VCaP (cell line): ENCODE measurements at regions not wholly inside any gene's neighbourhood (a gene's known extent, or its start where the extent isn't known, plus 50 kb on each side); places are given as distances from the start of the nearest gene placed in this dataset.

Experiments
- H3K27ac ChIP-seq: fragments of 450-650 bp; 2 replicates; pipeline ENCODE4 v1.5.1; 2017
- TF ChIP-seq, protein P1 (sequence below): fragments of 450-650 bp; conservative IDR thresholded peaks from 2 replicates; pipeline ENCODE4 v1.5.1; 2017; ENCODE audit warnings: mild to moderate bottlenecking, moderate library complexity

DNA sequence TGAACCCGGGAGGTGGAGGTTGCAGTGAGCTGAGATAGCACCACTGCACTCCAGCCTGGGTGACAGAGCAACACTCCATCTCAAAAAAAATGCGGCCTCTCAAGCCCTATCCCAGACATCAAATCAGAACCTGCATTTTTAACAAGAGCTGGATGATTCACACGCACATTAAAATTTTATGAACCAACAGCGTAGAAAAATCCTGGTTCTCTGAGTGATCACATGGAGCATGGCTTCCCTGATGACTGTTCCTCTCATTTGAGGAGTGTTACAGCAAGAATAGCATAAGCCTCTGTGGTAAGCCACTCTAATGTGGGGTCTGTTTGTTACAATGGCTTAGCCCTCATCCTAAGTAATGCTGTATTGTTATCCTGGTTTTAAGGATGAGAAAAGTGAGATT lies 163.6 kb downstream of the BRMS1L start:
- no peak overlapping the region for H3K27ac ChIP-seq
- TF ChIP-seq, protein P1, sequence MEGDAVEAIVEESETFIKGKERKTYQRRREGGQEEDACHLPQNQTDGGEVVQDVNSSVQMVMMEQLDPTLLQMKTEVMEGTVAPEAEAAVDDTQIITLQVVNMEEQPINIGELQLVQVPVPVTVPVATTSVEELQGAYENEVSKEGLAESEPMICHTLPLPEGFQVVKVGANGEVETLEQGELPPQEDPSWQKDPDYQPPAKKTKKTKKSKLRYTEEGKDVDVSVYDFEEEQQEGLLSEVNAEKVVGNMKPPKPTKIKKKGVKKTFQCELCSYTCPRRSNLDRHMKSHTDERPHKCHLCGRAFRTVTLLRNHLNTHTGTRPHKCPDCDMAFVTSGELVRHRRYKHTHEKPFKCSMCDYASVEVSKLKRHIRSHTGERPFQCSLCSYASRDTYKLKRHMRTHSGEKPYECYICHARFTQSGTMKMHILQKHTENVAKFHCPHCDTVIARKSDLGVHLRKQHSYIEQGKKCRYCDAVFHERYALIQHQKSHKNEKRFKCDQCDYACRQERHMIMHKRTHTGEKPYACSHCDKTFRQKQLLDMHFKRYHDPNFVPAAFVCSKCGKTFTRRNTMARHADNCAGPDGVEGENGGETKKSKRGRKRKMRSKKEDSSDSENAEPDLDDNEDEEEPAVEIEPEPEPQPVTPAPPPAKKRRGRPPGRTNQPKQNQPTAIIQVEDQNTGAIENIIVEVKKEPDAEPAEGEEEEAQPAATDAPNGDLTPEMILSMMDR, result no peak

DNA sequence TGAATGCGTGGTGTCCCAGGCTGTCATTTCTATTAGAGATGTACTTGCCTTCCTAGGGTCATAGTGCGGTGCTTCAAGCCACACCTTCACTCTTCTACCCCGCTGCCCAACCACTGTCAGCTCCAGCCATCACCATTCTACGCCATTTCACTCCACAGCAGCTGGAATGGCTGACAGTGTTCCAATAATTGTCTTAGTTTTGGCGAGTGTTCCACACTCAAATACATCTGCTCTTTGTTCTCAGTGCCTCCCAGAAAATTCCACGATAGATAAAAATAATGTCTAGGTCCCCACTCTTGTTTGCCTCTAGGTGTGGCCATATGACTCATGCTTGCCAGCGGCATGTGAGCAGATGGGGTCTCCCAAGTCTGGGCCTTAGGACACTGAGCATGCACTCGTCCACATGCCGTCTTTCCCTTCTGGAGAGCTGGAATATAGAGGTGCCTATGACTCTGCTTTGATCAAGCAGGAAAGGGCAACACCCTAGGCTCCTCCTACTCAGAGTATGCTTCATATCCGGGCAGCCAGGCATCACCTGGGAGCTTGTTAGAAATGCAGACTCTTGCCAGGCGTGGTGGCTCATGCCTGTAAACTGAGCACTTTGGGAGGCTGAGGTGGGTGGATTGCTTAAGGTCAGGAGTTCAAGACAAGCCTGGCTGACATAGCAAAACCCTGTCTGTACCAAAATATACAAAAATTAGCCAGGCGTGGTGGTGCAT lies 163.0 kb downstream of the BRMS1L start:
- H3K27ac ChIP-seq, result no peak overlapping the region

DNA sequence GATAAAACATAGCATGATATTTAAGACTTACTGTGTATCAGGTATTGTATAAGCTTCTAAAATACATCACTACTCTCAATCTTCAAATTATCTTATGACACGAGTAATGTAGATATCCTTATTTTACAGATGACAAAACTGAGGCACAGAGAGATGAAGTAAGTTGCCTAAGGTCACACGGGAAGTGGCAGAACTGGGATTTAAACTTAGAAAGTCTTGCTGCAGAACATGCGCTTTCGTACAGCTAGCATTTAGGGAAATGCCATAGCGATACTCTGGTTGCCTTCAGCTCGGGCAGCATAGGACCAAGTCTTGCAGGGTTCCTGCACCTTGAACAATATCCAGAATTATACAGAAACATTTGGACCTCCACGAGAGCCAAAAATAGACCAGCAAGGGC lies 162.4 kb downstream of the BRMS1L start:
- TF ChIP-seq, protein P1, result no peak
- H3K27ac ChIP-seq, result no peak overlapping the region

More for the DNA sequence above, 163.0 kb downstream of the BRMS1L start:
- TF ChIP-seq, protein P1, result no peak

DNA sequence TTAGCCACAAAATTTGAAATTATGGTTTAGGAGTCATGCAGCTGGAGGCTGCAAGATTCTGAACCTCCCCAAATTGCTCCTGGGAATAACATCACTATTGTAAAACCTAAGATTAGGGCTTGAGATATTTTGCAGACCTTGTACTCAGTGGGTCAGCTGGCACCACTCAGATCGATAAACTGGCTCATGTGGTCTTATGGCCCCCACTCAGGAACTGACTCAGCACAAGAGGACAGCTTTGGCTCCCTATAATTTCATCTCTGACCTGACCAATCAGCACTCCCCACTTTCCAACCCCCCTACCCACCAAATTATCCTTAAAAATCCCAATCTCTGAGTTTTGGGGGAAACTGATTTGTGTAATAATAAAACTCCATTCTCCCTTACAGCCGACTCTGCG lies 161.6 kb downstream of the BRMS1L start:
- TF ChIP-seq, protein P1, result no peak
- H3K27ac ChIP-seq, result no peak overlapping the region

DNA sequence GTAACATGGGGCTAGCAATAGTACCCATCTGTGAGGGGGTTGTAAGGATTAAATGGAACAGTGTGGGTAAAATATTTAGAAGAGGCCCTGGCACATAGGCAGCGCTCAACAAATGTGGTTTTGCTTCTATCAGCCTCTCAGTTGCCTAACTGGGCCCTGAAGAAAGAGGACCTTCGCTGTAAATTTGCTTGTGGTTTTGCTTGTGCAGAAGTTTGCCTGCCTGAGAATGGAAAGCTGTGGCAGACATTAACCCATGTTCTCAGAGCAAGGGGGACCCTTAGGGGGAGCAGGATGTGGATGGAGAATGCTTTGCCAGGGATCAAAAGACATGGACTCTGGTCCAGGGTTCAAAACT lies 160.1 kb downstream of the BRMS1L start:
- TF ChIP-seq, protein P1, result no peak
- no peak overlapping the region for H3K27ac ChIP-seq

DNA sequence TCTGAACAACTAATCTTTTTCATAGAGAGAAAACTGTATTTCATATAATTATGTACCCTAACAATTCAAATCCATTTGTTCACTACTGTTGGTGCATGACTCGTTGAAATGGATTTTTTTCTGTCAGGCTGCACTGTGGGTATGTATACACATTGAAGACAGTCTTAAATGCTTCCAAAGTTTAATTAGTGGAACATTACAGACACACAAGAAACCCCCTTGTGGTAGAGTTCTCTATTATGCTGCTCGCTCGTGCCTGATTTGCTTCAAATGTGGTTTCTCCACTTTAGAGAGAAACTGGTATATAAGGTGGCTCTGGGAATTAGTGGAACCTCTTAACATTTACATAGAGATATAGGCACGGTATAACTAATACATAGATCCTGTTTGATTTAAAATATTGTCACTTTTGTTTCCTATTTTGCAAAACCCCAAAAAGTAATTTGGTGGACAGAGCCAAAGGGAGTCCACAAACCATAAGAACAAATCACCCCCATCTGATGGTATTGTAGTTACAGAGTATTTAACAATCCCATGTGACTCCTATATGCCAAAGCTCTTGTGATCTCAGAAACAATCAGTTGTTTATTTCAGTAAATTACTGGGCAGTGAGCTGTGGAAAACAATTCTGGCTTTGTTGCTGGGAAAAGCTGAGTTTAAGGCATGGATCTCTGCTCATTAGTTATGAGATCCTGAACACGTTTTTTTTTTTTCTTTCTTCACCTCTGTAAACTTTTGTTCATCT lies 159.5 kb downstream of the BRMS1L start:
- no peak overlapping the region for H3K27ac ChIP-seq

DNA sequence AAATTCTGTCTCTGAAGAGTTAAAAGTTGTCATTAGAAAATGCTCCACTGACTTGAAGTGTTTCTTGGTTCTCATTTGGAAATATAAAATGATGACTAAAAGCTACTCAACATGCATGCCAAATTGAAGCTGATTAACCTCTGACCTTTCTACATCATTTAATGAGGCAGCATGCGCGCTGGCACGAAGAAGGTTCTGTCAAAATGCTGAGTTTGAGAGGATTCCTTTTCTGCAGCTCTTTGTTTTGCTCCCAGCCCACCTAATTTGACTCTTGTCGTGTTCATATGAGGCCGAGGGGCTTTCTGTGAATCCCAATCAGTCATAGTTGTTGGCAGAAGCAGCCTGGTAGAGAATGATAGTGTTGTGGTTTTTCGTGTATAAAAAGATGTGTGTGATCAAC lies 153.4 kb downstream of the BRMS1L start:
- no peak overlapping the region for H3K27ac ChIP-seq
- TF ChIP-seq, protein P1, result no peak

More for the DNA sequence above, 159.5 kb downstream of the BRMS1L start:
- TF ChIP-seq, protein P1, result no peak
